ENCODE measurements at regions not wholly inside any gene's neighbourhood (a gene's known extent, or its start where the extent isn't known, plus 50 kb on each side); places are given as distances from the start of the nearest gene placed in this dataset.

- TF ChIP-seq CTCF (IDR thresholded peaks at IDR 0.05), result no peak
- no peak for TF ChIP-seq POLR2A (IDR thresholded peaks at IDR 0.05)
Observed at GRCh38 chr18:11392292-11392691, 217.1 kb upstream of the SLC35G4 start.

Data from thyroid gland (tissue), 4 donors.